TTC549 (cell line): ENCODE measurements at regions not wholly inside any gene's neighbourhood (a gene's known extent, or its start where the extent isn't known, plus 50 kb on each side); places are given as distances from the start of the nearest gene placed in this dataset.
A peak's percentile ranks its signal among the peaks of the same experiment; 100 is the strongest.

ENCODE experiments used
- FAIRE-seq: peaks from 2 replicates; lab custom pipeline; 2012; peaks lifted over from hg19 to GRCh38; lab: Jason Lieb, UNC

DNA sequence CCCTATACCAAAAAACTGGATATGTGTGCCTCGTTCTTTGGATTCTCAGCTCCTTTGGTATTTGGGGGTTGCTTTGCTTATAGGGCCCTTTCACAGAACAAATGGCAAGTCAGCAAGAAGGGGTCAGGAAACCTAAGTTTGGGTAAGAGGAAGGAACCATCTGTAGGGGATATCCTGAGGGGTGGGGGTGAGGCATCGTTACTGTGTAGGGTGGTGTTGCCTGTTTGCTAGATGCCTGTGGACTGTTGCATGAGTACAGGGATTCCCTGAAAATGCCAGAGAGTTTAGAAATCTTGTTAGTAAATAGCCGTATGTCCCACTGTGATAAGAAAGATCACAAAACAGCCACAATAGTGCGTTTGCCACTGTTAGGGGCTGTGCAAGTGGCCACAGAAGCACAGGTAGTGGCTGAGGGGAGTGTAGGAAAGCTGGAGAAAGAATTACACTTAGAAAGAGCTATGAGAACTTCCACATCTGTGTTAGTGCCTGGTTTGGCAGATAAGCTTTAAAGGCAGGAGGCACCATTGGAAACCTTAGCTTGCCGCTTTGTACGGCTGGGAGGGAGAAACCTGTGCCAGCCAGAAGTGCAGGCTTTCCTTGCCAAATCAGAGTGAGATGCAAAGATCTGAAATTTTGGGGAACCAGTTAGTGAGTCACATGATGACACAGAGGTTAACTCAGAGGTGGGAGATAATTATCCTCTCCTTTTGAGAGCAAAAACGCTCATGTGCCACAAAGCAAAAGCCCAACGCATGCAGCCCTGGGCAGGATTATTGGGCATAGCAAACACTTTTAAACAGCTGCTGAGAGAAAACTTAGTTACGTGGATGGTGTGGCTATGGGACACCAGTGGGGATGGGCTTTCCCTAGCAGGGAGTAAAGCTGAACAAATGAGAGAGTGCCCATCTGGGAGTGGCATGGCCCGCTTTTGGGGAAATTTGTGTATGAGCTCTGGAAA is 343.7 kb downstream of the ARAP2 start:
- no peak for FAIRE-seq

DNA sequence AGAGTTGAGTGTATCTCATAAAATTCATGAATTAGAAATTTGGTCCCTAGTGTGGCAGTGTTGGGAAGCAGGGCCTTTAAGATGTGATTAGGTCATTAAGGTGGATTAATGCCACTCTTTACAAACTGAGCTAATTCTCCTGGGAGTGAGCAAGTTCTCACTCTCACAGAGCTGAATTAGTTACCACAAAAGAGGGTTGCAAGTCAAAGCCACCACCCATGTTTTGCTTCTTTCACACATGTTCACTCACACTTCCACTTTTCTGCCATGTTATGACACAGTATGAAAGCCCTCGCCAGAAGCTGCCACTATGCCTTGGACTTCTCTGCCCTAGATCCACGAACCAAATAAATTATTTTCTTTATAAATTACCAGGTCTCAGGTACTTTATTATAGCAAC is 332.1 kb downstream of the ARAP2 start:
- no peak for FAIRE-seq

DNA sequence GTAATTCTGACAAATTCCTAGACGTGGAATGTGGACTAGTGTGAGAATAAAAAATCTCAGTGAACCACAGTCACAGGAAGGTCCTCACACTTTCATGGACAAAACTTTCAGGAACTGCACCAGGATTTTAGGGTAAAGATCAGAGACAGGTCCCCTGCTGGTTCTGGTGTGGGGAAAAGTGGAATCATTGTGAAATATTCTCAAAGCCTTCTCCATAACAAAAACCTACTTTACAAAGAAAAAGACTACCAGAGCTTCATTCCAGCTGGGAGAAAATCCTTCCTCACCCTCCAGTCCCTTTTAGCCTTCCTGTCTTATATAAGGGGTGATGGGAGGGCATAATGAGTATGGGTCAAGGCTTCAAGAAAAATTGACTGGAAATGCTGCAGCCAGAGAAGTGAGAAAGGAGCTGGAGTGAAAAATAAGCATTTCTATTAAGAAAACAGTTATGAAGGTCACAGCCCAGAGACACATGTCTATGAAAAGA is 325.8 kb downstream of the ARAP2 start:
- FAIRE-seq = no peak

DNA sequence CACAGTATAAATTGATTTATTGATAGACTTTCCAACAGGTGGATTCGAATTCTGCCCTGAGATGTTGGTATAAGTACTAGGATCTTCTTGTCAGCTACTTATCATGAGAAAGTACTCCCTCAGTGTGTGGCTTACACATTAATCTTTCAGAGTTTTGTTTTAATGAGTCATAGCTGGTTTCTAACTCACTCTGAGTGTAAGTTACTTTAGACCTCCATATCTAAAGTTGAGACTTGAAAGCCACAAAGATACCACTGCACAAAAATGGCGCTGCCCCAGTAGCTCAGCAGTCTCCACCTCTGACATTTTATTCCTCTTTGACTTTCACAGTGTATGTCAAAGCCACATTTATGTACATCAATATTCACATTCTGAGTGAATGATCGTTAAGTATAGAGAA is 318.5 kb downstream of the ARAP2 start:
- FAIRE-seq = no peak

DNA sequence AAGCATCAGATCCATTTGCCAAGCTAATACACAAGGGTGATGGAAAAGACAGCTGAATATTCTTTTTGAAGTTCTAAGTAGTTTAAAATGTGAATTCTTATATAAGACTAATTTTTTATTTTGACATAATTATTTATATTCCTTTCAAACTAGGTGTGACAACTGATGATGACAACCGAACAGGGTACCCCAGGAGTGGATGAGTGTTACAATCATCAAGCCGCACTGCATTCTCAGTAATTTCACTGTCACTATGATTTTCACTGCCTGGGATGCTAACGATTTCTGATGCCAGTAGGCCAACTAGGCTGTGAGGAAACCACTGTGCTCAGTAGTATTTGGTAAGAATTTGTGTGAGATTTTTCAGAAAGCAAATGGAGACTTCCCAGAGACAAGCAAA is 317.5 kb downstream of the ARAP2 start:
- FAIRE-seq = no peak

DNA sequence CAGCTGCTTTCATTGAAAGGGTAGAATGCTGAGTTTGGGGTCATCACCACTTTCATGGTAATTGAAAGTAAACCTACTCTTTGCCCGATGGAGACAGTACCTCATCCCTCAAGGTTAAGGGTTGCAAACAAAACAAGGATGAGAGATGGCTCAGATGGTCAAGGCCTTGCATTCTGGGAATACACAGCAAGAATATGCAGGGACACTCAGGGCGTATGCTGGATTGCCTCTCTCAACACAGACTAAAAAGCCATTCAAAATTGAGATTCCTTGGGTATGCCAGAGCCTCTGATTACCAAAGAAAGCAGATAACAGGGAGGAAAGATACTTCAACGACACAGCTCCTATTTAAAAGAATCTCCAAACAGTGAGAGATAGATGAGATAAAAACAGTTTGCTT is 310.4 kb downstream of the ARAP2 start:
- FAIRE-seq = no peak

DNA sequence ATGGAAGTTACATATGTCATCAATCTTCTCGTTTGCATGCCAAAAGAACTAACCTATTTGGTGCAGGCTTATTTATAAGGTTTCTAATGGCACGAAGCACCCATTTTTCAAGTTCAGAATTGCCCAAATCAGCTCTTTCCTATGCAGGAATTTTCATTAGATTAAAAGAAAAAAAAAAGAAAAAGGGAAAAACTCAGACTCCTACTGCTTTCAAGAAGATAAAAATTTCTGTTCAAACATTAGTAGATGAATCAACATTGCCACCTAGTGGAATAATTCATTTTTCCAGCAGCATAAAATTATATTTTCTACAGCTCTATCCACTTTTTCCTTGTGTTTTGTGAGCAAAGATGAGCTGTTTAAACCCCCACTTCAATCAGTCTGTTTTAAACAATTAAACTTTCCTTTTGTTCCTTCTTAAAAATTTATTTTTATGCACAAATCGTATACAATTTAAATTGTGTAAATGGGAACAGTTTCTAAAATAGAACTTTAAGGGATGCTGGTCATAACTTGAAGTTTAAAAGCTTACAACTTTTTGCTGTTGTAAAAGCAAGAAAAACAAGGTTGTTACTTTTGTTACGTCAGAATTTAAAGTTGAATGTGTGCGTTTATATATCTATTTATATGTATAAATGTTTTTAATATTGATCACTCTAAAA is 309.9 kb downstream of the ARAP2 start:
- peak; percentile 88 for FAIRE-seq

DNA sequence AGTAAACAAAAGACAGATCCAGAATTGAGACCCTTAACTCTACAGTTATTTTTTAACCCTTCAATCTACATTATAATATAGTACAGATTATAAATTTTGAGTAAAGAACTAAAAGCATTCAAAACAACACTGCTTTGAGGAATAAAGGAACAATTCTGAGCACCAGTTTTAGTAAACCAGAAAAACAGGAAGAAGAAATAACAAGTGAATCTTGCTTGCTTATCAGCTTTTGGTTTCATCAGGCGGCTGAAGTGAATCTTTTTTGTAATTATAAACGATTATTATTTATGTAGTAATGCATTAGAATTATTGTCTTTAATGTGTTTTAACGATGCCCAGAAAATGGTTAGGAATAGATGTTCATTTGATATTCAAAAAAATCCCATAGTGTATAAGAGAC is 305.4 kb downstream of the ARAP2 start:
- no peak for FAIRE-seq

DNA sequence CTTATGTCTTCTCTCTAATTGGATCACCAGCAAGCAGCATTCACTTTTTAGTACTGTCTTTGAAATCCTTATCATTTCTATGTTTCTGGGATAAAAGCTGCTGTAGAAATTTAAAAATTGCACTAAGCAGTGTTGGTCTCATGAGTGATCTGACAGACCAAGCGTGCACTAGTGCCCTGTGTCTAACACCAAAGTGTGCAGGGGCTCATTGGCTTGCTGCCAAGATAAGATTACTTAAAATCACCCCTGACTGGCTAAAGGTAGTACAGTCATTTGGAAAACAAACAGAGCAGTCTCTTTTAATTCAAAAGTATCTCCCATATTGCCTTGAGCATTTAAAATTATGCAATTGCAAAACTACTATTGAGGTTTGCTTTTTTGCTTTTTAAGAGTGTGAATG is 304.6 kb downstream of the ARAP2 start:
- no peak for FAIRE-seq

DNA sequence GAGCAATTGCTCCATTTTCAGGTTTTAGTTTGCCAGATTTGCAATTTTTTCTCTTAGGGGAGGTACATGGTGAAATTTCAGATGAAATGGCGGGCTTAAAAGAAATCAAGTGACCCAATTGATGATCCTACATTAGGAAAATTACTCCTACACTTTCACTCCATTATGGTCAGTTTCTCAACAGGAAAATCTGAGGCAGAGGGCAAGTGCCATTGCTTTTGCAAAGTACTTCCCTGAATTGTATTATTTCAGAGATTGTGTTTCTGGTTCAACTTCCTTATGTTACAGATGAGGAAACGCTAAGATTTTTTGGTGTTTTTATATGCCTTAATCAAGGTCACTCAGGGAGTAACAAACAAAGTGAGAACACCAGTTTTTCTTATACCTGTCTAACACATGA is 302.2 kb downstream of the ARAP2 start:
- FAIRE-seq = no peak

DNA sequence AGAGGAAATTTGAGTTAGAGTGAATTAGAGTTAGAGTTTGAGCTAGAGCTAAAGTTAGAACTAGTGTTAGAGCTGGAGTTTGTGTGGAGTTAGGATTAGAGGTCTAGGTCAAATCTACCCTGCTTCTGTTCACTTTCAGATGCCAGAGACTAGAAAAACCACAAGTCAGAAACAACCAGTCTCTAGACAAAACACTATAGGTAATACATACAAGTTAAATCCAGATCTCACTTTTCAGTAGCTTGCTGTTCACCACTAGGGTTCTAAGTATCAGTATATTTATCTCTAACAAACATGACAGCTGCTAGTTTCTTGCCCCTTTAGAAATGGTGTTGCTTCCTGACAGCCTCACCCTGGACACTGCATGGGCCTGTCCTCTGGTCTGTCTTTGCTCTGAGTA is 300.7 kb downstream of the ARAP2 start:
- no peak for FAIRE-seq

DNA sequence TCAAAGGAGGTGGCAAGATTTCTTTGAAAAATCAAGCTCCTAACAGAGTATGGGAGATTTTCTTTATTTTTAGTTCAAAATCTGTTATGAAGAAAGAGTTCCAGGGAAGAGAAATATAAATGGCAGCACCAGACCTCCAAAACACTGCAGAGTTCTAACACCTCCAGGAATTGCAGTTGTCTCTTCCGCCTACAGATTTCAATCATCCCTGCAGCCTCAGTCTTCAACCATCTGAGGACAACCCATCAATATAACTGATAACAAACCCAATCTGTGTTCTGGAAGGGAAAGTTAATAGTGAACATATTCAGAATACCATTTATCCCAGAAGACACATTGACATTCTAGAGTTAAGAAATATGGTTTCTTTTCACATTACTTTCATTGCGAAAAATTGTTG is 296.1 kb downstream of the ARAP2 start:
- no peak for FAIRE-seq

DNA sequence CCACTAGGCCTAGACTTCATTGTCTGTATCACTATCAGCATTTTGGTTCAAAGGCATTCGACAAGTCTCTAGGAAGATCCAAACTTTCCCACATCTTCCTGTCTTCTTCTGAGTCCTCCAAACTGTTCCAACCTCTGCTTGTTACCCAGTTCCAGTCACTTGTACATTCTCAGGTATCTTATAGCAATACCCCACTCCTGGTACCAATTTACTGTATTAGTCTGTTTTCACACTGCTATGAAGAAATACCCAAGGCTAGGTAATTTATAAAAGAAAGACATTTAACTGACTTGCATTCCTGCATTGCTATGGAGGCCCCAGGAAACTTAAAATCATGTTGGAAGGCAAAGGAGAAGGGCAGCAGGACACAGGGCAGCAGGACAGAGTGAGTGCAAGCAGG is 293.9 kb downstream of the ARAP2 start:
- FAIRE-seq = no peak

DNA sequence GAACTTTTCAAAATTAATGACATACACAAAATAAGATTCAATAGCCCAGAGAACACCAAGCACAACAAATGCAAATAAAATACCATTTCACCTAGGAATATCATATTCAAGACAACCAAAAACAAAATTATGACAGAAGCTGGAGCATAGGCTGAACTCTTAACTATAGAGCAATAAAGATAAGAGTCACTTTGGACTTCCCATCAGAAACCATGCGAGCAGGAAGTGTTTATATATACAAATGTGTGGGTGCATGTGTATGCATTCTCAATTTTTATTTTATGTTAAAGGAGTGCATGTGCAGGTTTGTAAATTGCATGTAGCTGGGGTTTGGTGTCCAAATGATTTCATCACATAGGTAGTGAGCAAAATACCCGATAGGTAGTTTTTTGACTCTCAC is 291.6 kb downstream of the ARAP2 start:
- FAIRE-seq = no peak

DNA sequence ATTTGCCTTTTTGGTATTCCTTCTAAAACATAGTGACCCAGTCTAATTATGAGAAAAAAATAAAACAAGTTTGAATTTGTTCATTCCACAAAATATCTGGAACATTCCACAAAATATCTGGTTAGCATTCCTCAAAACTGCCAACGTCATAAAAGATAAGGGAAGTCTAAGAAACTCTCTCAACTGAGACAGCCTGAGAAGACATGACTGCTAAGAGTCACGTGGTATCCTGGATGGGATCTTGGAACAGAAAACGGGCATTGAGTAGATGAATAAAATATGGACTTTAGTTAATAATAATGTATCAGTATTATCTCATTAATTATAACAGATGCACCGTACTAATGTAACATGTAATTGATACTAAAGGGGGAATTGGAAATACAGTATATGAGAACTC is 280.9 kb downstream of the ARAP2 start:
- no peak for FAIRE-seq

DNA sequence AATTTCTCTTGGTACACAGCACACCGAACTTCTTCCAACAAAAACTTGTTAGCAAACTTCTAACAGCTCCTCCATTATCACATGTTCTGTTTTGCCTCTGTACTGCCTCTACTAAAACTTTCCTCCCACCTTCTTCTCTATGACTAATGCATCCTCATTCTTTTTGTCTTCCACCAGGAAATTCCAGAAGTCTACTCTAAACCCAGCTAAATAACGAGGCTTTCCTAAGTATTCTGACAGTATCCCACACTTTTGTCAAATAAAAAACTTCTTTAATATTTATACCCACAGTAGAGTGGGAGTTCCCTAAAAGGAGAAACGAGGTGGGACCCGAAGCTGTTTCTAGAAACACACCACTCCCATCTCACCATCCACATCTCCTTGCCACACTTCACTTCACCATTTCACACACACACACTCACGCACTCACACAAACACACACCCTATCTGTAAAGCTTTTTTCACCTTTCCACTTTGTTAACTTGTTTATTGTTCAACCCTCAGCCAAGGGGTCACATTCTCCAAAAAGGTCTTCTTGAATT is 280.3 kb downstream of the ARAP2 start:
- FAIRE-seq = no peak

DNA sequence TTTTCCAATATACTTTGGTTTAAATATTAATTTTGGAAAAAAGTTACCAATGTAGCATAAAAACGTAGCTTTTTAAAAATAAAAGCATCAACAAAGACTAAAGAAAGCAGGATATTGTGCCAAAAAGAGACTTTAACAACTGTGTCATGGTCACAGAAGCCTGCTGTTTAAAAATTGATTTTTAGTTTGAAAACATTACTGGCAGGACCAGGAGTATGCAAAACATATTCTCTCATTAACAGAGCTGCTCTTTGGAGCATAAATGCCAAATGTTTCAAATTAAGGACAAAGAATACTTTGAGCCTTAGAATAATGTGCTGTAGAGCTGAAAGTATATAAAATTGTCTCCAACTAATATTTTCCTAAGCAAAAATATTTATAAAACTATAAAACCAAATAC is 279.0 kb downstream of the ARAP2 start:
- no peak for FAIRE-seq

DNA sequence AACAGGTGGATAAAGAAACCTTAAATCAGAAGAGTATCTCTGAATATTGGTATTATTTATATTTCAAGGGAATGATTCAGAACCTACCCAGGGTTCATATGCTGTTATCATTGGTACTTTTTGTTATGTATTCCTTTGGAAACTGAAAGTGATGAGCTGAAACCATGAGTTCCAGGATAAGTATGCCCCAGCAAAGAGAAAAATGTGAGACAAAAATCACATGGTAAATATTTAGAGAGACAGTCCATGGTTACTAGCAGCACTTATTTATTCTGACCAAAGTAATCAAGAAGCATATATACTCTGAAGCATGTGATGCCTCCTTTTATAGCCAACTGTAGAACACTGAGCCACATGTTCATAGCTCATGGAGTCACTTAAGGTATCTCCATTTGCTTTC is 277.7 kb downstream of the ARAP2 start:
- FAIRE-seq = no peak

DNA sequence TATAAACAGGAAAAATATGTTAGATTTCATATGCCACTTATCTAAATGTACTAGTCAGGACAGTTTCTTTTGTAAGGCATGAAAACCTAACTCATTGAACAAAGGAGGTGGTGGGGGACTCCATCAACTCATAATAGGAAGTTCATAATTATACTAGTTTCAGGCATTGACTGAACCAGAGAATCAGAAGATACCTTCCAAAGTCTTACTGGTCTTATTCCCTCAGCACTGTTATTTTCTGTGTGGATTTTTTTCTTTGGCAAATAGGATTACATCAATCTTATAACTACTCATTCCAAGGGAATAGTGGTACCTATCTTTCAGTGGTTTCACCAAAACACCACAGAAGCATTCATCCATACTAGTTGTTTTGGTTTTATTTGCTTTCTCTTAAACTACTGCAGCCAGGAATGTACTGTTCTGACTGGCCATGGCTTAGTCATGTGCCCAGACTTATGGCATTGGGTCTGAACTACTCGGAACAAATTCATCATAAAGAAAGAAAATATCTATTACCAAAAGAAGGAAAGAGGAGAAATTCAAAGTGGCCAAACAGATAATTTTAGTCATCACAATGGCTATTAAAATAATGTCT is 273.9 kb downstream of the ARAP2 start:
- no peak for FAIRE-seq

DNA sequence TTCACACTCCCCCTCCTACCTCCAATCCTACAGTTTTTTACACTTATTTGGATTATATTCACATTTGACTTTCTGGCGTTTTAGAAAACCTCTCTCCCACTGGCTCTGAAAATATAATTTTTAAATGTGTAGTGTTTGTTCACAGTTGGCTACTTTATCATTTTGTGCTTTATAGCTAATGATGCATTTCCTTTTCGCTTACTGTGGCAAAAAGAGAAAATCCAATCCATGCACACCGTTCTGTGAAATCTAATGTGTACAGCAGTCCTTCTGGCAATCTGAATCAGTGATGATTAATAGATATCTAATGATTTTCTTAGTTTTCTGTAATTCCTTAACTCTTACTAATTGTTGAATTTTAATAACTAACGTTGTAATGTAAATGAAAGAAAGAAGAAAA is 271.5 kb downstream of the ARAP2 start:
- FAIRE-seq = no peak

DNA sequence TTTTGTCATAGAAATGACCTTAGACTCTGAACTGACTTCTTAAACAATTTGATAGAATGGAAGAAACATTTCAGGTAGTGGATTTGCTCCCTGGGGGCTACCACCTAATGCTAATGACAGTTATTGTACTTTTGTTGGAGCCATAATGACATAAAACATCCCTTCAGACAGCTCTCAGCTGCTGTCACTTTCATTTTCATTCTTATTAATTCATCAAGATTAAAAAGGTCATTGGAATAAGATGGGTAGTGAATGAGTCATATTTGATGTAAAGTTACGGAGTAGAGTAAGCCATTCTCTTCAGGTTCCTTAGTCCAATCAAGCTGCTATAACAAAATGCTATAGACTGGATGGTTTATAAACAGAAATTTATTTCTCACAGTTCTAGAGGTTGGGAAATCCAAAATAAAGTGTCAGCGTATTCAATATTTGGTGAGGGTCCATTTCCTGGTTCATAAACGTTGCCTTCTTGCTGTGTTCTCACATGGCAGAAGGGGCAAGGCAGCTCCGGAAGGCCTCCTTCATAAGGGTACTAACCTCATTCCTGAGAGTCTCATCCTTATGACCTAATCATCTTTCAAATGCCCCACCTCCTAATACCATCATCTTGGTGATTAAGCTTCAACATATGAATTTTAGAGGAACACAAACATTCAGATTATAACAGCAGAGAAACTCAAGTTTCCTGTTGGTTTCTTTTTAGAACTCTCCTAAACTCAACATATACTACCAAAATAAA is 268.5 kb downstream of the ARAP2 start:
- FAIRE-seq = no peak

DNA sequence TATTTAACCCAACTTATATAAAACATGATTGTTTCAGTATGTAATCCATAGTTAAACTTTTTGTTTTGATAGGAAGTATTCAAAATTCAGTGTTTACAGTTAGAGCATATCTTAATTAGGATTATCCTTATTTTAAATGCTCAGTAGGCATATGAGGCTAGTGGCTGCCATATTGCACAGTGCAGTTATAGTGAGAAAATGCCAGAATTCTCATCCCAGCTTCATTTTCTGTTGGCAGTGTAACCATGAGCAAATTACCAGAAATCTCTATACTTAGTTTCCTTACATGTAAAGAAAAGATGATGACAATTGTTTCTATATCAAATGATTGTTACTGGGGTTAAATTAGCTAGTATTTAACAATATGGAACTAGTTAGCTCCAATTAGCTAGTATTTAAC is 265.8 kb downstream of the ARAP2 start:
- no peak for FAIRE-seq
